ENCODE measurements at regions not wholly inside any gene's neighbourhood (a gene's known extent, or its start where the extent isn't known, plus 50 kb on each side); places are given as distances from the start of the nearest gene placed in this dataset.

DNA sequence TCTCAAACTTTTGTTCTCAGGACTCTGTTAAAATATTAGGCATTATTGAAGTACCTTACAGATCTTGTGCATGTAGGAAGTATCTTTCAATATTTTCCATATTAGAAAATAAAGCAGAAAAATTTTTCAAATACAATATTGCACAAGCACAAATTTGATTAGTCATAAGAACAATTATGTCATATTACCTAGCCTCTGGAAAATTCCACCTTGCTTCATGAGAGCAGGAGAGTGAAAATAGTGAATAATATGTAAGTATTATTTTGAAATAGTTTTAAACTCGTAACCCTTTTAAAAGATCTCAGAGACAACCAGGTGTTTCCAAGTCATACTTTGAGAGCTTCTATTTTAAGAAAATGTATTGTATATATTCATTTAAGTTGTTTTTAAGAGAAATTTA lies 1672.9 kb upstream of the ACO1 start:
- FAIRE-seq (no peak), DNase-seq (ENCODE audit: insufficient read length, low spot score) (no peak)
- TF ChIP-seq, protein P1, sequence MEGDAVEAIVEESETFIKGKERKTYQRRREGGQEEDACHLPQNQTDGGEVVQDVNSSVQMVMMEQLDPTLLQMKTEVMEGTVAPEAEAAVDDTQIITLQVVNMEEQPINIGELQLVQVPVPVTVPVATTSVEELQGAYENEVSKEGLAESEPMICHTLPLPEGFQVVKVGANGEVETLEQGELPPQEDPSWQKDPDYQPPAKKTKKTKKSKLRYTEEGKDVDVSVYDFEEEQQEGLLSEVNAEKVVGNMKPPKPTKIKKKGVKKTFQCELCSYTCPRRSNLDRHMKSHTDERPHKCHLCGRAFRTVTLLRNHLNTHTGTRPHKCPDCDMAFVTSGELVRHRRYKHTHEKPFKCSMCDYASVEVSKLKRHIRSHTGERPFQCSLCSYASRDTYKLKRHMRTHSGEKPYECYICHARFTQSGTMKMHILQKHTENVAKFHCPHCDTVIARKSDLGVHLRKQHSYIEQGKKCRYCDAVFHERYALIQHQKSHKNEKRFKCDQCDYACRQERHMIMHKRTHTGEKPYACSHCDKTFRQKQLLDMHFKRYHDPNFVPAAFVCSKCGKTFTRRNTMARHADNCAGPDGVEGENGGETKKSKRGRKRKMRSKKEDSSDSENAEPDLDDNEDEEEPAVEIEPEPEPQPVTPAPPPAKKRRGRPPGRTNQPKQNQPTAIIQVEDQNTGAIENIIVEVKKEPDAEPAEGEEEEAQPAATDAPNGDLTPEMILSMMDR (IDR thresholded peaks at IDR 0.05; ENCODE audit: insufficient read depth, missing control alignments), result no peak

GRCh38 chr9:30713243-30713642 lies 1671.2 kb upstream of the ACO1 start:
- DNase-seq (ENCODE audit: insufficient read length, low spot score), result no peak
- FAIRE-seq, result no peak
- TF ChIP-seq, protein P1 (IDR thresholded peaks at IDR 0.05; ENCODE audit: insufficient read depth, missing control alignments), result no peak

- DNase-seq (ENCODE audit: insufficient read length, low spot score) (no peak), FAIRE-seq (no peak)
- TF ChIP-seq, protein P1 (IDR thresholded peaks at IDR 0.05; ENCODE audit: insufficient read depth, missing control alignments), result no peak
These were observed 1670.1 kb upstream of the ACO1 start for GRCh38 chr9:30714389-30714788.

DNA sequence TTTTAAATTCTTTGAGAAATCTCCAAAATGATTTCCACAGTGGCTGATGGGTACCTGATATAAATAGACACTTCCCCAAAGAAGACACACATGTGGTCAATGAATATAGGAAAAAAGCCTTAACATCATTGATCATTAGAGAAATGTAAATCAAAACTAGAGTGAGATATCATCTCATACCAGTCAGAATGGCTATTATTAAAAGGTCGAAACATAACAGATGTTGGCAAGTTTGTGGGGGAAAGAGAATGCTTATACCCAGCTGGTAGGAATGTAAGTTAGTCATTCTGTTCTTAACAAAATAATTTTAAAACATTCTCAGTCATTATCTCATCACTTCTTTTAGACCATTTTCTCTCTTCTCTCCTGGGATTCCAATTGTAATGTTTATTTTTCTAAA lies 1666.0 kb upstream of the ACO1 start:
- FAIRE-seq (no peak), DNase-seq (ENCODE audit: insufficient read length, low spot score) (no peak)
- TF ChIP-seq, protein P1 (IDR thresholded peaks at IDR 0.05; ENCODE audit: insufficient read depth, missing control alignments), result no peak

DNA sequence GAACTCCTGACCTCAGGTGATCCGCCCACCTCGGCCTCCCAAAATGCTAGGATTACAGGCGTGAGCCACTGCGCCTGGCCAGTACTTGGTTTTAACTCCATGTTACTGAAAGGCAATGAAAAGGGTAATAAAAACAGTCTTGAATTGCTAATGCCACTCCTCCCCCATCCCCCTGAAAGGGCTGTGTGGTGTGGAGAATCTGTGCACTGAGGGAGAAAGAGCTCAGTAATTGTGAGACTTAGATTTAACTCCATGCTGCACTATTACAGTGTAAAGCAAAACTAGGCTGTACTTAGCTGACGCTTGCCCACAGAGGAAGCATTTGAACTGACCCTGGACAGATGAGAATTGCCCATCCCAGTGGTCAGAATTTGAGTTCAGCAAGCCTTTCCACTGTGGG lies 1662.4 kb upstream of the ACO1 start:
- TF ChIP-seq, protein P1 (IDR thresholded peaks at IDR 0.05; ENCODE audit: insufficient read depth, missing control alignments), result no peak
- no peak for DNase-seq (ENCODE audit: insufficient read length, low spot score)
- no peak for FAIRE-seq

GRCh38 chr9:30723656-30724055 lies 1660.8 kb upstream of the ACO1 start:
- TF ChIP-seq, protein P1 (IDR thresholded peaks at IDR 0.05; ENCODE audit: insufficient read depth, missing control alignments), result no peak
- FAIRE-seq, result no peak
- DNase-seq (ENCODE audit: insufficient read length, low spot score), result no peak

GRCh38 chr9:30732060-30732459 lies 1652.4 kb upstream of the ACO1 start:
- DNase-seq (ENCODE audit: insufficient read length, low spot score) (no peak), FAIRE-seq (no peak)
- TF ChIP-seq, protein P1 (IDR thresholded peaks at IDR 0.05; ENCODE audit: insufficient read depth, missing control alignments), result no peak

All from D721Med (cell line).